NCI-H1694 (cell line): ENCODE measurements at regions not wholly inside any gene's neighbourhood (a gene's known extent, or its start where the extent isn't known, plus 50 kb on each side); places are given as distances from the start of the nearest gene placed in this dataset.
"Not testable (repeated sequence)": the region's sequence is repeated elsewhere in the genome, so short reads cannot be mapped to it uniquely, and the experiment has no call there.

Source experiments
- DNase-seq: peaks from one replicate; lab custom pipeline; 2025; lab: John Stamatoyannopoulos, UW

GRCh38 chr14:46147452-46147851, 504.1 kb downstream of the RPL10L start:
- no peak for DNase-seq

DNA sequence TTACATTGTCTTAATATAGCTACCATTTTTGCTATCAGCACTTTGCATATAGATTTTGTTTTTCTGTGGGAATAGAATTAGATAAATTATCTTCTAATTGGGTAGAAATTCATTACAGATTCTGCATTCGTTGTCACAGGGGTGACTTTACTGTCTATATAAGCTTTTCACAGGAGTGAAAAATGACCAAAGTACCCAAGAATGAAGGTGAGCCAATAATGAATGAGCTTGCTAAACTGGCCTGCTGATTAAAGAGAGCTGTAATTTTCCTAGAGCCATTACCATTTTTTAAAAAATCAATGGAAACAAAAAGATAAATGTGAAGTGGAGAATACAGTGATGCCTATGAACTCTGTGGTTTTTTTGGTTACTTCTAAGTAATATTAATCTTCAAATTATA, 504.6 kb downstream of the RPL10L start:
- DNase-seq, result no peak

GRCh38 chr14:46140445-46140844, 511.1 kb downstream of the RPL10L start:
- no peak for DNase-seq

GRCh38 chr14:46139649-46140048, 511.9 kb downstream of the RPL10L start:
- DNase-seq, result no peak

GRCh38 chr14:46137786-46138185, 513.8 kb downstream of the RPL10L start:
- no peak for DNase-seq

GRCh38 chr14:46136456-46136855, 515.1 kb downstream of the RPL10L start:
- no peak for DNase-seq

DNA sequence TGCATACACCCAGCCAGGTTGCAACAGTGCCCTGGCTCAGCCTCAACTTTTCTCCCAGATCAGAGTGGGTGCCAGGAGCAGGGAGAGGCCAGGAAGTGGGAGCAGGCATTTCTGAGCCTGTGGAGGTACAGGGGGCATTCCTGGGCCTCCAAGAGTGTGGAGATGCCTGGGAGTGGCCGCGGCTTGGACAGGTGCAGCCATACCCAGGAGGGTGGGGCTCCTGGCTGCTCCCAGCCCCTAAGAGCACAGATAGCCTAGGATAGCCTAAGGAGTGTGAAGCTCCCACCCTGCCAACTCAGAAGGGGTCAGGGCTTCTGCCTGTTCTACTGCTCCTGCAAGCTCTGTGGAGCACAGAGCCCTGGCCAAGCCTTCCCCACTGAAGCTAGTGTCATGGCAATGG, 543.4 kb downstream of the RPL10L start:
- DNase-seq, result no peak

DNA sequence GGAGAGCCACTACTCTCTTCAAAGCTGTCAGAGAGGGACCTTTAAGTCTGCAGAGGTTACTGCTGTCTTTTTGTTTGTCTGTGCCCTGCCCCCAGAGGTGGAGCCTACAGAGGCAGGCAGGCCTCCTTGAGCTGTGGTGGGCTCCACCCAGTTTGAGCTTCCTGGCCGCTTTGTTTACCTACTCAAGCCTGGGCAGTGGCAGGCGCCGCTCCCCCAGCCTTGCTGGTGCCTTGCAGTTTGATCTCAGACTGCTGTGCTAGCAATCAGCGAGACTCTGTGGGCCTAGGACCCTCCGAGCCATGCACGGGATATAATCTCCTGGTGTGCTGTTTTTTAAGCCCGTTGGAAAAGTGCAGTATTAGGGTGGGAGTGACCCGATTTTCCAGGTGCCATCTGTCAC, 550.7 kb downstream of the RPL10L start:
- DNase-seq, result not testable (repeated sequence)

GRCh38 chr14:46091819-46092218, 559.8 kb downstream of the RPL10L start:
- DNase-seq, result no peak

- DNase-seq, result no peak
Measured at GRCh38 chr14:46087604-46088003, 564.0 kb downstream of the RPL10L start.

DNA sequence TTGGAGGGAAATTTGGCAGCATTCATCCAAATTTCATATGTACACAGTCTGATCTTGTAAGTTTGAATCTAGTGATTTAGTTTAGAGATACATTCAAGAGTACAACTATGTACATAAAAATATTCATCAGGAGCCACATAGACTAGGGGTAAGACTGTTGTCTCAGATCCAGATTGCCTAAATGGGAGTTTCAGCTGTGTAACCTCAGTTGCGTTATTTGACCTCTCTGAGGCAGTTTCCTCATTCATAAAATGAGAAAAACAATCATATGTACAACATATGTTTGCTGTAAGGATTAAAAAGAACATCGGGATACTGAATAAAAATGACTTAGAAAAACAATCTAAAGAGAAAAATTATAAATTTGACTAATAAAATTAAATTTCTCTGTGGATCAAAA, 577.5 kb downstream of the RPL10L start:
- DNase-seq, result no peak

GRCh38 chr14:46063872-46064271, 587.7 kb downstream of the RPL10L start:
- no peak for DNase-seq

DNA sequence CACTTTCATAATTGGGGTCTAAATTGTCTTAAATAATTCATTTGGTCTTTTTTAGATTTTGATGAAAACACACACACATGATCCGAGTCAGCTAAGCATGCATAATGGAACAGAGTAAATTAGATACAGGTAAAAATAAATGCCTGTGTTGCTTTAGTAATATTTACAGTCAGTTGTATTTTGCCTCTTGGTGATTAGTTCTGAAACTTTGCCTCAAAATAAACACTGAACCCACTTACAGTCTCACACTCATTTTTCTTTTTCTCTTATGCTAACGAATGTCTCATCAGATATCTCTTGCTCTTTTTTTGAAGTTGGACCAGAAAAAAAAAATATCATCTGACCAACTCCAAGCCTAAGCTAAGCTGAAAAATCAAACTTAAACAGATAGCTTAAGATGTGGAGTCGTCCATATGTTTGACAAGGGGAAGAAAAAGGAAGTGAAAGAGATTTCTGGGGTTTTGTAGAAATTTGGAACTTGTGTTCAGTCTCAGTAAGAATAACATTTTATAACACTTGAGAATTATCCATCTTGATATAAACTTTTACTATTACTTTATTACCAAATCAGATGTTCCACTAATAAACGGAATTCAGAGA, 592.5 kb downstream of the RPL10L start:
- no peak for DNase-seq

GRCh38 chr14:46057799-46058198, 593.8 kb downstream of the RPL10L start:
- no peak for DNase-seq

DNA sequence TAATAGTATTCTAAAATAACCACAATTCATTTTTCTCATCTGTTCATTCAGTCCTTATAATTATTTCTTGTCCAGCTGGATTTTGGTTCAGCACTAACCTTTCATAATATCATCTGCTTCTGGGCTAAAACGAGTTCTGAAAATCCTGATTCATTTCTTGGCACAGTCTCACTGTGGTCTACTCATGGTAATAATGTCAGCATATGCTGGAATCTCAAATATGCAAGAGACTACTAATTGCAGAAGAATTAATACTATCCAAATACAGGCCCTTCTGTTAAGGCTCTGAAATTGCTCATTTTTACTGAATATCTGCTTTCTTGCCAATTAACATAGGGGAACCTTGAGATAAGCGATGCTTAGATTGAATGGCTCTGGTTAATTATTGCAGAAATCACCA, 597.1 kb downstream of the RPL10L start:
- no peak for DNase-seq

DNA sequence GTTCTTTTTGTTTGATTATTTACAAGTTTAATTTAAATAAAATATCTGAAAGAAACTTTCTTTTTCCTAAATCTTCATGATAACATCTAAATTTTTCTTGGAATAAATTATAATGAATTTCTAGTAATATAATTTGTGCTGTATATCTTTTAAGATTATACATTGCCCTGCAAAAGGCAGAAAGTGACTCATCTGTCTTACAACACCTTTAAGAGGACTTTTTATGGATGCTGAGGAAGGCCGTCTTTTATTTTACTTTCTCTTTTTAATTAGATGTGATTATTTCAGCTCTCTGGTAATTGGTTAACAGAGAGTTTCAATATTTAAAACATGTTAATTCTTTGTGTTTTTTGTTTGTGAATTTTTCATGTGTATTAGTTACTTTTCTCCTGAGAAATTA, 598.4 kb downstream of the RPL10L start:
- DNase-seq, result no peak

- DNase-seq, result no peak
Measured at GRCh38 chr14:46051796-46052195, 599.8 kb downstream of the RPL10L start.

- DNase-seq, result peak; percentile 10
Measured at GRCh38 chr14:46048127-46048526, 603.5 kb downstream of the RPL10L start.

- no peak for DNase-seq
Measured at GRCh38 chr14:46036099-46036498, 615.5 kb downstream of the RPL10L start.

DNA sequence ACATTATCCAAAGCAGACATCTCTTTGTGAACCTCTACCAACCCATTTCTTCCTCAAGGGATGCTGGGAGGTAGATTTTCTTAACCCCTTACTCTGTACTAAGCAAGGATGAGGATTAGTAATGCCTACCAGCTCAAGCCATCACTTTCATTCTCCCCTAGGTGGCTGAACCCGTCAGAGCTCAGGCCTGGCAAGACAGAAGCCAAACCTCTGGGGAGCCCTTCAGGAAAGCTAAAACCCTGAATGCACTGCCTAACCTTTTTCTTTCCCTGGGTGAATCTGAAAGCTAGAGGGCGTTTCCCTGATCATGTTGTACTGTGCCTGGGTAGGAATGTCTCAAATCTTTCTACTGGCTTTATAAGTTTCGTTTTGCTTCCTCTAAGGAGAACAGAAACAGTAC, 617.3 kb downstream of the RPL10L start:
- no peak for DNase-seq

- DNase-seq, result no peak
Measured at GRCh38 chr14:46018846-46019420, 632.6 kb downstream of the RPL10L start.

GRCh38 chr14:46008348-46008747, 643.2 kb downstream of the RPL10L start:
- DNase-seq, result no peak

- DNase-seq, result no peak
Measured at GRCh38 chr14:45998554-45998953, 653.0 kb downstream of the RPL10L start.

- no peak for DNase-seq
Measured at GRCh38 chr14:45990252-45990651, 661.3 kb downstream of the RPL10L start.
